AG04449 (cell line): ENCODE measurements at regions not wholly inside any gene's neighbourhood (a gene's known extent, or its start where the extent isn't known, plus 50 kb on each side); places are given as distances from the start of the nearest gene placed in this dataset.

Experiments
- CTCF ChIA-PET: fragments of 350-600 bp; formaldehyde crosslinking; extraction: SDS; loops from one replicate; lab custom pipeline; 2021; ENCODE audit warnings: antibody characterized with exemption; lab: Yijun Ruan, JAX
- POLR2A ChIA-PET: fragments of 400-600, 350-600 bp; formaldehyde crosslinking; extraction: SDS; loops from one replicate; lab custom pipeline; 2020; ENCODE audit warnings: antibody characterized with exemption, inconsistent platforms; lab: Yijun Ruan, JAX
- DNase-seq: peaks from one replicate; pipeline ENCODE4 v3.0.0-alpha.2; 2010; ENCODE audit warnings: low read depth, low spot score
- H3K4me3 ChIP-seq: 2 replicates; pipeline ENCODE4 v1.5.1; 2011; ENCODE audit warnings: low read depth, mild to moderate bottlenecking, control low read depth, low read length
- CTCF ChIP-seq: IDR thresholded peaks from one replicate; pipeline ENCODE4 v1.5.1; 2011; ENCODE audit warnings: mild to moderate bottlenecking, moderate library complexity, low read length, control low read depth, inconsistent platforms; ENCODE audit not compliant: insufficient read depth; ENCODE audit errors: missing control alignments

- H3K4me3 ChIP-seq: no peak overlapping the region
- DNase-seq: no peak
- no peak for TF ChIP-seq CTCF
- POLR2A ChIA-PET: no interaction called here
- CTCF ChIA-PET: no interaction called here
Measured at GRCh38 chr4:154015578-154015977, 226.7 kb upstream of the SFRP2 start.

- no peak for DNase-seq
- ChIA-PET POLR2A (no interaction called here), CTCF (no interaction called here)
- no peak overlapping the region for H3K4me3 ChIP-seq
- TF ChIP-seq CTCF: no peak
Measured at GRCh38 chr4:154014407-154015321, 225.8 kb upstream of the SFRP2 start.

- CTCF ChIA-PET: no interaction called here
- no peak overlapping the region for H3K4me3 ChIP-seq
- TF ChIP-seq CTCF: no peak
- DNase-seq: no peak
- POLR2A ChIA-PET: no interaction called here
Measured at GRCh38 chr4:154013576-154013975, 224.7 kb upstream of the SFRP2 start.

- ChIA-PET CTCF (no interaction called here), POLR2A (no interaction called here)
- no peak for DNase-seq
- no peak overlapping the region for H3K4me3 ChIP-seq
- TF ChIP-seq CTCF: no peak
Measured at GRCh38 chr4:154010371-154010770, 221.5 kb upstream of the SFRP2 start.

GRCh38 chr4:154009788-154010187 is 220.9 kb upstream of the SFRP2 start:
- ChIA-PET POLR2A (no interaction called here), CTCF (no interaction called here)
- no peak for DNase-seq

More at GRCh38 chr4:154009788-154010187, 220.9 kb upstream of the SFRP2 start:
- no peak overlapping the region for H3K4me3 ChIP-seq
- no peak for TF ChIP-seq CTCF
